HPDE6-E6E7 (cell line): ENCODE measurements at regions not wholly inside any gene's neighbourhood (a gene's known extent, or its start where the extent isn't known, plus 50 kb on each side); places are given as distances from the start of the nearest gene placed in this dataset.
"Not testable (repeated sequence)": the region's sequence is repeated elsewhere in the genome, so short reads cannot be mapped to it uniquely, and the experiment has no call there.

Source experiments
- DNase-seq: peaks from one replicate; pipeline ENCODE4 v3.0.0; 2011; ENCODE audit warnings: missing footprints; ENCODE audit errors: extremely low spot score

DNA sequence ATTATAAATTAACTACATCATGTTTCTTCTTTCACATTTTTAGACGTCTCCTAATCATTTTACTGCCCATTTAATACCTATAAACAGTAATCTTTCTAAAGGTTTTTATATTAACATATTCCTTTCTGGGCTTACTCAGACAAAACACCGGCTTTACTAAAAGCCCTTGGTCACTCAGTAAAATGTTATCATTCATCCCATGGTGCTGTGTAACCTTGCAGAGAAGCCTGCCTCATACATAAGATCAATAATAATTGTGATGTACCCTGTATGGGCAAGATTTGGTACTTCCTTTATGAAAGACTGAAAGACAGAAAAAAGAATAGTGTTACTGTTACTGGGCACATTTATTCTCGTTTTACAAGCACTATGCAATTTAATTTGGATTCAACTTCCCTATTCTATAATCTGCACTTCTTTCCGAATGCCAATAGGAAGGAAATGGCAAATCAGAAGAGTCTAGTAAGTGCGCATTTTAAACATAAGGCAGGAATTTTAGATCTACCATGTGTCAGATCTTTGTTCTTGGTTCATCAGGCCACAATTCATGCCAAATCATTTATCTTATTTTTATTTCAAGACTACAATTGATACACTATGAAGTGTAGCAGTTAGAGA is 522.2 kb downstream of the CSNK1G3 start:
- DNase-seq: no peak

DNA sequence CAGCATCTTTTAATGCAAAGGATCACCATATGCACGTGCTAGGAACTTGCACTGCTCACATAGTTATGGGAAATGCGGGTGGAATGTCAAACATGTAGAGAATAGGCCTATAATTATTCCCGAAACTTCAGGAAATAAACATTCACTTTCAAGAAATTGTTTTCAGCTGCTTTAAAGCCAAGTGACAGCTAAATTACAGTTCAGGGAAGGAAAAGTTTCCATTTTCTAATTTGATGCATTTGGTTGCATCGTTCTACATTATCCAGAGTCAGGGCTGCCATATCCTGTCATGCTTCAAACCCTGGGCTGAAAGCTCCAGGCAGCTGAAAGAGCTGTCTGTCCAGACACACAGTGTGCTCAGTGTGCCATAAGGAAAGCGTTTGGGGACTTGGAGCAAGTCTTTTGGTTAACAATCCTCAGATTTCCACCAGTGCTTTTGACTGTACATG is 518.1 kb downstream of the CSNK1G3 start:
- DNase-seq: no peak

DNA sequence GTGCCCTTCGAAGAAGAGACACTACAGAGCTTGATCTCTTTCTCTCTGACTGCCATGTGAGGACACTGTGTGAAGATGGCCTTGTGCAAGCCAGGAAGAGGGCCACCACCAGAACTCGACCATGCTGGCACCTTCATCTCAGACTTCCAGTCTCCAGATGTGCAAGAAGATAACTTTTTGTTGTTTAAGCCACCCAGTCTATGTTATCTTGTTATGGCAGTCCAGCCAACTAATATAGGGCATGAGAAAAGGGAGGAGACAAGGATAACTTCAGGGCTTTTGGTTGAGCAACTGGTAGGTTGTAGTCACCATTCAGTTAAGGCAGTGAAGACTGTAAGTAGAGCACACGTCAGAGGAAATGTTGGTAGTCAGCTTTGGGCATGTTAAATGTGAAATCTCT is 515.5 kb downstream of the CSNK1G3 start:
- DNase-seq: no peak

DNA sequence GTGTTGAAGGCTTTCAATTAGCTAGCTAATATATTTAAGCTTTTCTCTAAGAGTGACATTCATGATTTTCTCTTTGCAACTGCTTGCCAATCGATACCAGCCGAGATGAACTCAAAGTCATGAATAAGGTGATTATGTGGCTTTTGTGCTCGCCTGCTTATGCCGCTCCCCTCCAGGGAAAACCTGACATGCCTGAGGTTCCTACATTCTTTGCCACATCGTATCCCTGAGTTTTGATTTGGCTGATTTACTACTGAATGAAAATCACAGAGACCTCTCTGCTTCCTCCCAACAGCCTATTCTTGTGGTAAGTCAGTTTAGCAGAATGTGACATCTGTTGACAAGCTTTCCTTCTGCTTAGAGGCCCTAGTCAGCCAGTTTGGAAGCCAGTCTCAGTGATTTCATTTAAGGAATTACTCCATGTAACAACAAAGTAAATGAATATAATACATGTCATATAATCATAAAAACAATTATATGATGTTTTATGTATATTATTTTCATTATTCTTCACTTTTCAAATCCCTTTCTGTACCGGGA is 513.4 kb downstream of the CSNK1G3 start:
- no peak for DNase-seq

DNA sequence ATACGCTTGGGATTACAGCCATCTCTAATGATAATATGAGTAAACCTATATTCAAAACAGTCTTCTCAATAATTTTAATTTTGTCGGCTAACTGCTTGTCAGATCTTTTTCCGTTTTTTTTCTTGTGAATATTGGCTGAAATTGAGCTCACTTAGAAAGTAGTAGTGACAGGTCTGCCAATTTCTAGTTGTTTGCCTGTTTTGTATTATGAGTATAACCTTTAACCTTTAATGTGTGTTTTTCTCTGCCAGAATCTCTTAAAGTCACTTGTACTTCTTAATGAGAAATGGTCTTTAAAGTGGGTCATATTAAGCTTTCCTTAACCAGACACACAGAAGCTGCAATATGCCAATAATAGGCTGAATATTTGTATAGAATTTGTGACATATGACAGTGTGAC is 511.0 kb downstream of the CSNK1G3 start:
- no peak for DNase-seq

DNA sequence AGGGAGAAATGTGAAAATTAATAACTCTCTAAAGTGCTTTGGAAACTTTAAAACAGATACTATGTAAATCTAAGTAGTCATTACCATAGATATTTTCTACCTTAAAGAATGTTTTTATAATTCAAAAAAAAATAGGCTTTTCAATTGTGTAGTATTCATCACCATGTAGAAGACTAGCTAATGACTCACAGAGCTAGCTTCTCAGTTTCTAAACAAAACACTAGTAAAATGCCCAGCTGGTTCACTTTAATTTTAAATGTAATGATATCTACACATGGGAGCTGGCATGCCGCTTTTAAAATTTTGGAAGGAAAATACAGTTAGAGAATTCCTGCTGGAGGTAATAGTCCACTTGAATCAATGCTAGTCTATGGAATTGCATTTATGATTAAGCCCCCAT is 509.8 kb downstream of the CSNK1G3 start:
- no peak for DNase-seq

DNA sequence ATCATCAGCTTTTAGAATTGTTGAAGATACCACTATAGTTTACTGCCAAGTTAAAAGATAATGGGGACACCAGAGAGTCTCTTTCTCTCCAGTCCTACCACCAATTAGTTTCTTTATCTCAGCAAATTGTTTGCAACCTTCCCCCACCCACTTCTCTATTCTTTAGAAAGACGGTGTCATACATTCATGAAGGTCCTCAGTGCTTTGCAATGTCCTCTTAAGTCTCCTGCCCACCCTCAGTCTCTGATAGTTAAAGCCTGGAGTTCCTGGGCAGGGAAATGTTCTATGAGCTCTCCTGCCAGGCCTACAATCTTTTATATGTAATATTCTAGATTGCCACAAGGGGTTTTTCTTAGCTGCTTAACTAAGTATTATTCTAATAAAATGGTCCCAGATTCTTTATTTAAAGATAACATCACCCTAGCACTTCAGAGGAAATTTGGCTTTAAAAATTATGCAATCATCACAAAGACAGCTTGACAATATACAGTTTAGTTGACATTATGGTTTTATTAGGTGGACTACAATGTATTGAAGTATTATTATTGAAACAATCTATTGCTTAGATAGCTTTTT is 509.2 kb downstream of the CSNK1G3 start:
- no peak for DNase-seq

DNA sequence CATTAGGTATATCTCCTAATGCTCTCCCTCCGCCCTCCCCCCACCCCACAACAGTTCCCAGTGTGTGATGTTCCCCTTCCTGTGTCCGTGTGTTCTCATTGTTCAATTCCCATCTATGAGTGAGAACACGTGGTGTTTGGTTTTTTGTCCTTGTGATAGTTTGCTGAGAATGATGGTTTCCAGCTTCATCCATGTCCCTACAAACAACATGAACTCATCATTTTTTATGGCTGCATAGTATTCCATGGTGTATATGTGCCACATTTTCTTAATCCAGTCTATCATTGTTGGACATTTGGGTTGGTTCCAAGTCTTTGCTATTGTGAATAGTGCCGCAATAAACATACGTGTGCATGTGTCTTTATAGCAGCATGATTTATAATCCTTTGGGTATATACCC is 505.3 kb downstream of the CSNK1G3 start:
- DNase-seq: not testable (repeated sequence)

DNA sequence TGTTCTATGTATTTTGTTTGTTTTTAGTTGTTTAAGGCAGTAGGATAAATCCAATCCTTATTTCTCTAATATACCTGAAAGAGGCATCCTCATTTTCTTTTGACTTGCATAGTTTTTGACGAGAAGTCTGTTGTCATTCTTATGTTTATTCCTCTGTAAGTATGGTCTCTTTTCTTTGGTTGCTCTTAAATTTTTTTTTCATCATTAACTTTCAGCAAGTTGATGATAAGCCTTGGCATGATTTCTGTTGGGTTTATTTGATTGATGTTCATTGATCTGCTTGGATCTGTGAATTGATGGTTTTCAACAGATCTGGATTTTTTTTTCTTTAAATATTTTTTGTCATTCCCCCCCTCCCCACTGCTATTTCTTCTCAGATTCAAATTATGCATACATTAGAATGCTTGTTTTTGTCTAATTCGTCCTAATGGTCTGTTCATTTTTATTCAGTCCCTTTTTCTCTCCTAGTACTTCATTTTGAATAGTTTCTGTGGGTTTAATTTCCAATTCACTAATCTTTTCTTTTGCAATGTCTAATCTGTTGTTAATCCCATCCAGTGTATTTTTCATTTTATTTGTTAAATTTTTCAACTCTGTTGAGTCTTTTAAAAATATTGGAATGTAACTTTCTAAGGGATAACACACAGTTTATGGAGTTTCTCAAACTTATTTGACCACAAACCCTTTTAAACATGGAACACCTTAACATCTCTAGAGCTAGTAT is 495.9 kb downstream of the CSNK1G3 start:
- DNase-seq: no peak

DNA sequence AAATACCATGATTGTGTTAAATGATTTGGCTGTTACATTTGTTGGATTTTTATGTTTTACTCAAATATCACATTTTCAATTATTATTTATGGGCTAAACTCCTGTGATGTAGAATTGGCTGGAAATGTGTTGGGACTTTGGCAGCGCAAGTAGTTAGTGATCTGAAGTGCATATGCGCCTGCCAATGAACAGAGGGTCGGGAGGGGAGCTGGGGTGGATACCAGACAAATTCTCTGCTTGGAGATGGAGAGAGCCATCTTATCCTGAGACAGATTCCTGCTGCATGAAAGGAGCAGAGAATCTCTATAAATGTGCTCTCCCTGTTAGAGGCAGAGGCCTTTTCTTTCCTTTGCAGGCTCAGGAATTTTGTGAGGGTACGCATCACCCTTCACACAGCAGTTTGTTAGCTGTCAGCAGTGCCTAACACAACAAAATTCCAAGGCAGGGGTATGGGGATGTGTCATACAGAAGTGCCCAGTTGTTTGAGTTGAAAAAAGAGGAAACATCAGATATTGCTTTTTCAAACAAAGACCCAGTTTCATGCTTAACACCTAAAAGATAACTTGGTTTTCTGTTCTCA is 489.1 kb downstream of the CSNK1G3 start:
- DNase-seq: no peak

DNA sequence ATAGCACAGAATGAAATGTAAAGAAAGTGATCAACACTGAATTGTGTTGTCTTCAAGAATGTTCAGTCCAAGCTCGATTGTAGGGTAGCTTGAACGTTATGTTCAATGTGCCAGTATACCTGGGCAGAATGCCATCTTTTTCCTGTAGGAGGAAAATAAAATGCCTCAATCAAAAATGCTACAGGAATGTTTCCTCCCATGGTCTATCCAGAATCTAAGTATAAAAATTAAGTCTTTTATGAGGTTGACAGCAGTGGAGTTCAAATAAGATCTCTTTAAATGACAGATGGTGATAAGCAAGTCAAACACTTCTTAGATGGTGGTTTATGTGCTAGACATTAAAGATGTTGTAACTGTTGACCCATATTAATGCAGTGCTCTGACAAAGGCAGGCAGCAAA is 488.6 kb downstream of the CSNK1G3 start:
- DNase-seq: no peak

DNA sequence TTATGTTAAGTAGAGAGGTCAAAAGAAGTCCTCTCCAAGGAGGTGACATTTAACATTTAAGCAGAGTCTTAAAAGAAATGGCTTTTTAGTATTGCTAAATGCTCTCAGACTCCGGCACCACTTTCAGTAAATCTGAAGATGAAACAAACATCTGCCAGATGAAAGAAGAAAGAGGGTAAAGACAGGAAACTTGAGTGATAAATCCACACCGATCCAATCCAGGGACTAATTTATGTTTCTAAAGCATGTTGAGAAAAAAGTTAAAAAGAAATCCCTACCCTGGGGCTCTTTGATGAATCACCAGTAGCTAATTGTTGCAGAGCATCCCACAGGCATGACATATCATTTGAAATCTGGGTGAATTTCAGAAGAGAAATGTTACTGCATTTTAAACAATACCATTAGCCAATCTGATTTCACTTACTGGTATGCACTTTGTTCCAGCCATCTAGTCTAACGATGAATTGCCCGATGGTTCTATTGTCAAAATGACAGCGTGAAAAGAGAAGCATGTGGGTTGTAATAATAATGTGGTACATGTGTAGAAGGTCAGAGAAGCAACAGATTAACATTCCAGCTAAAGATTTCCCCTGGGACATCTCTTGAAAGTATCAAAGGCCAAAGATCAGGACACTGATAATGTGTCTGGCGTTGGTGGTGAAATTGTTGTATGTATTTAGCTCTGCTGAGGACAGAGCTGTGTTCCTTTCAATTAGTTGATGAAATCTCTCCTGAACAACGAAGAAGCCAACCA is 485.7 kb downstream of the CSNK1G3 start:
- no peak for DNase-seq

DNA sequence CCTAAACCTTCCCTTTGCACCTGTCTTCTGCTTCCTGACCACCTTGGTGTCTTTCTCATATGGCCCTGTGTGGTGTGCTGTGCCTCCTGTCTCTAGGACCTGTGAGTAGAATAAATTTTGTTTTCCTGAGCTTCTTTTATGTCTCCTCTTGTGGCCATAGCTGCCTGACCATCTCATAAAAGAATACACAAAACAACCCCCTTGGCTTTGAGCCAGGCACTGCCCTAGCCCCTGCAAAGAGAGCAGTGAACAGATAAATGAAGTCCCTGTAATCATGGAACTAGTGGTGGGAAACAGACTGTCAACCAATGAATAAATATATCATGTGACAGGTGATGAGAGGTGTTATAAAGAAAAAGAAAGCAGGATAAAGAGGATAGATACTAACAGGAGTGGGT is 485.1 kb downstream of the CSNK1G3 start:
- DNase-seq: no peak

DNA sequence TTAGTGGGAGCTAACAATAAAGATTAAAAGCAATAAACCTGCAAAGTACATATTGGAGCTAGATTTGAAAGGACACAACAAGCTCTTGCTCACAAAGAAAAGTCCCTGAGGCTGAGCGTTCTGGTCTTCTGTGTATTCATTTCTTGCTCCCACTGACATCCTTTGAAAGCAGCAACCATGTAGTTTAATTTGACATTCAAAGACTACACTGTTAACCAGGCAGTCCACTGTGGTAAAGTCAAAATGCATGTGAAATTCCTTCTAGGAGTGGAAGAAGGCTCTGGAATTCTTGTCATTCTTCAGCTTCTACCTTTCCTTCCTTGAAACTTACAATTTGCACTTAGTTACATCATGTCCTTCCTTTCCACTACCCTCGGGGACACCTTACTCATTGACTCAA is 480.7 kb downstream of the CSNK1G3 start:
- no peak for DNase-seq

DNA sequence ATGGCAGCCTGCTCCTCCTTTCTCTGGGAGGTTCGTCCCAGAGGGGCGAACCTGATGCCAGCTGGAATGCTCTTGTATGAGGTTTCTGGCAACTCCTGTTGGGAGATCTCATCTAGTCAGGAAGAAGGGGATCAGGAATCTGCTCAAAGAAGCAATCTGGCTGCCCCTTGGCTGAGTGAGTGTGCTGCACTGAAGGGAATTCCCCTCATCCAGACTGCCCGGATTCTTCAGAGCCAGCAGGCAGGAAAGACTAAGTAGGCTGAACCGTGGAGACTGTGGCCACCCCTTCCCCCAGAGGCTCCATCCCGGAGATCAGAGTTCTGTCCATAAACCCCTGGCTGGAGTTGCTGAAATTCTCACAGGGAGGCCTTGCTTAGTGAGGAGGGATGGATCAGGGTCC is 476.0 kb downstream of the CSNK1G3 start:
- no peak for DNase-seq

DNA sequence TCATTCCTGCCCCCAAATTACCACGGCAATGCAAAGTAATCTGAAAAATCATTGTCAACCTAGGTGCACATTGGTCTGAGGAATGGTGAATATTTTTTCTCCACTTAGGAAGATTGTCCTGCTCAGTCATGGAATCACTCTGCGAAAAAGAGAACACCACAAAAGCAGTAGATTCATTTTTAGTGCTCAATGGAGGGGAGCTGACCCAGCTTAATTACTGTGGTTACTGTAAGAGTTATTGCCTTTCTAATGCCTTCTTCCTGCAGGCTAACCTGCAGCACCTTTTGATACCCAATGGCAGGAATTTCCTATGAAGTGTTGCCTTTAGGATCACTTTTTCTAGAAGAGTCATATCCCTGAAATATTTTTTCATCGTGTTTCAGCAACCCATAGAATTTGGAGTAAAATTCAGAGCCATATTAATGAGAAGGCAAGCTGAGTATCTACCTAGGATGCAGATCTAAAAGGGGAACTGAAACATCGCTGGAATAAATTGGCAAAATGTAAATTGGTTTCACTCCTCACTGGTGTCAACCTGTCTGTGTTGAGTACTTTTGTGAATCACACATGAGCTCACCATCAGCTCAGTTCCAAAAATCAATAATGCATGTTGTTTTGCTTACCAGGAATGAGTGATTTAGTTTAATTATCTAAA is 464.5 kb downstream of the CSNK1G3 start:
- DNase-seq: no peak

DNA sequence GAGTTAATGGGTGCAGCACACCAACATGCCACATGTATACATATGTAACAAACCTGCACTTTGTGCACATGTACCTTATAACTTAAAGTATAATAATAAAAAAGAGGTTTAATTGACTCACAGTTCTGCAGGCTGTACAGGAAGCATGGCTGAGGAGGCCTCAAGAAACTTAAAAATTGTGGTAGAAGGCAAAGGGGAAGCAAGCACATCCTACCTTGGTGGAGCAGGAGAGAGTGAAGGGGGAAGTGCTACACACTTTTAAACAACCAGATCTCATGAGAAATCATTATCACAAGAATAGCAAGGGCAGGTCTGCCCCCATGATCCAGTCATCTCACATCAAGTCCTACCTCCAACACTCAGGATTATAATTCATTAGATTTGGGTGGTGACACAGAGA is 463.5 kb downstream of the CSNK1G3 start:
- DNase-seq: not testable (repeated sequence)

DNA sequence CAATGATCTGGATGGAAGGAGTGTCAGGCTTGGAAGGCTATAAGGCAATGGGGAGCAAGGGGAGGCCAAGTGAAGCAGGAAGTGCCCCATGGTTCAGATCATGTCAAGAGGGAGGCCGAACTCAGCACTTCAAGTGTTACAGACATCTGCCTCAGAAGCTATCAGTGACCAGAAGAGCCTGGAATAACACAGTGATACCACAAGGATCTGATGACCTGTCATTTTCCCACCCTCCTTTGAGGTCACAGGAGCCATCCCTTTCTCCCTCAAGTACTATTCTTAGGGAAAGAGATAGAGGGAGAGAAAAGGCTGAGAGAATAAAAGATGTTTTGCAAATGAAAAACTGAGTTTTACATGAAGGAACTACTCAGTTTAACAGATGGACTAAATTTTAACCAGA is 454.8 kb downstream of the CSNK1G3 start:
- no peak for DNase-seq

DNA sequence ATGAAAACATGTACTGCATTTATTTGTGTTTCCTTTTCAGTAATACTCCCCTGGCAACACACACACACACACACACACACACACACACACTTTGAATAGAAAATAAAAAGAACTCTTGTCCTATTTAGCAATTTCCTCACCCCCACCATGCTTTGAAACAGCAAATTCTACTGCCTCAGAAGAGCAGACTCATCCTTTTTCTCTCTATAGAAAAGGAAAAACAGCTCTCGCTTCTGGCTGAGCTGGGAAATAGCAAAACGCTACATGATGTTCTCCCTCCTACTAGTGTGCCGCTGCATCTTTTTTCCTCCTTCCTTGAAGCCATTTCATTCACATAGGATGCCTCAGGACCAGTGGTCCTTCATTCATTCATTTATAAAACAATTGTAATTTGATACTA is 453.6 kb downstream of the CSNK1G3 start:
- no peak for DNase-seq

DNA sequence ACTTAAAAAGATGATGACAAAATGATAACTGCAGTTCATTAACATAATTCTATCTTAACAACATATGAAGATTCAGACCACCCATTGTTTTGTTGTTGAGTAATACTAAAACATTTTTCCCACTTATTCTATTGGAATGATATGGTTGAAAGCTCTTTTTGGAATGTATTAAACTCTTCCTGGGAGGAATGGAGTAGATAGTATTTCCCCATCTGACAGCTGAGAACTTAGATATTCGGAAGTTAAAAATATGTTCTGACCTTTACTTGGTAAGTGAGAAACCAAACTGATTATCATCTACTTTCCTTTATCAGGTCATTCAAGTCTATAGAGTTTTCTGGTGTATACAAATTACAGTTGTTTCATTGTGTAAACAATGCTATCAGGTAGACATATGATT is 452.9 kb downstream of the CSNK1G3 start:
- no peak for DNase-seq

DNA sequence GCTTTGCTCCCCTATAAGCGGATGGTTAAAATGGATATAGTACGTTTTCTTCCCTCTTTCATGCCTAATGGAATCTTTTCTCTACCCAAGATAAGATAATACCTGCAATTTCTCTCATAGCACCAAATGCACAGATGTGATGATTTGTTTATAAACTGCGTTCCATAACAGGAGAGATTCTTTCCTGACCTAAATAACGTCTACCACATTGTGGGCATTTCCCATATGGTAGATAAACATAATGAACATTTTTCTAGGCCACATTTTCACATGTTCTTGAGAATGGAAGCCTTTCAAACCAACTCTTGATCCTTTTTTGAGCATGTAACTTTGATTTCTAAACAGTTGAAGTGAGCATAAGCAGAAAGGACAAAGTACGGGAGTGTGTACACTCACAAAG is 448.5 kb downstream of the CSNK1G3 start:
- DNase-seq: no peak
